C4-2B (cell line): ENCODE measurements at regions not wholly inside any gene's neighbourhood (a gene's known extent, or its start where the extent isn't known, plus 50 kb on each side); places are given as distances from the start of the nearest gene placed in this dataset.

Experiments used
- H3K27ac ChIP-seq: fragments of 450-650 bp; 2 replicates; pipeline ENCODE4 v1.5.1; 2017
- CTCF ChIP-seq: fragments of 450-650 bp; conservative IDR thresholded peaks from 2 replicates; pipeline ENCODE4 v1.5.1; 2017; ENCODE audit warnings: mild to moderate bottlenecking
- ZFX ChIP-seq: fragments of 450-650 bp; IDR thresholded peaks from 2 replicates; pipeline ENCODE4 v1.6.1; 2017

- TF ChIP-seq ZFX (no peak), CTCF (no peak)
- H3K27ac ChIP-seq = no peak overlapping the region
Observed at GRCh38 chr1:63022319-63022718, 238.4 kb downstream of the ATG4C start.

- TF ChIP-seq ZFX (no peak), CTCF (no peak)
- H3K27ac ChIP-seq = no peak overlapping the region
Observed at GRCh38 chr1:63023171-63023570, 239.2 kb downstream of the ATG4C start.

- no peak overlapping the region for H3K27ac ChIP-seq
- TF ChIP-seq CTCF = no peak
- TF ChIP-seq ZFX = no peak
Observed at GRCh38 chr1:63023637-63024036, 239.7 kb downstream of the ATG4C start.

GRCh38 chr1:63024132-63024531 lies 240.2 kb downstream of the ATG4C start:
- TF ChIP-seq ZFX (no peak), CTCF (no peak)
- no peak overlapping the region for H3K27ac ChIP-seq

GRCh38 chr1:63027176-63027575 lies 243.2 kb downstream of the ATG4C start:
- TF ChIP-seq ZFX (no peak), CTCF (no peak)
- no peak overlapping the region for H3K27ac ChIP-seq

GRCh38 chr1:63032171-63032570 lies 248.2 kb downstream of the ATG4C start:
- TF ChIP-seq ZFX (no peak), CTCF (no peak)

GRCh38 chr1:63033211-63033610 lies 249.3 kb downstream of the ATG4C start:
- no peak overlapping the region for H3K27ac ChIP-seq
- TF ChIP-seq CTCF = no peak
- no peak for TF ChIP-seq ZFX

More at GRCh38 chr1:63032171-63032570, 248.2 kb downstream of the ATG4C start:
- H3K27ac ChIP-seq = no peak overlapping the region

GRCh38 chr1:63034256-63034655 lies 250.3 kb downstream of the ATG4C start:
- H3K27ac ChIP-seq = no peak overlapping the region
- TF ChIP-seq CTCF (no peak), ZFX (no peak)
